ENCODE measurements at regions not wholly inside any gene's neighbourhood (a gene's known extent, or its start where the extent isn't known, plus 50 kb on each side); places are given as distances from the start of the nearest gene placed in this dataset.

DNA sequence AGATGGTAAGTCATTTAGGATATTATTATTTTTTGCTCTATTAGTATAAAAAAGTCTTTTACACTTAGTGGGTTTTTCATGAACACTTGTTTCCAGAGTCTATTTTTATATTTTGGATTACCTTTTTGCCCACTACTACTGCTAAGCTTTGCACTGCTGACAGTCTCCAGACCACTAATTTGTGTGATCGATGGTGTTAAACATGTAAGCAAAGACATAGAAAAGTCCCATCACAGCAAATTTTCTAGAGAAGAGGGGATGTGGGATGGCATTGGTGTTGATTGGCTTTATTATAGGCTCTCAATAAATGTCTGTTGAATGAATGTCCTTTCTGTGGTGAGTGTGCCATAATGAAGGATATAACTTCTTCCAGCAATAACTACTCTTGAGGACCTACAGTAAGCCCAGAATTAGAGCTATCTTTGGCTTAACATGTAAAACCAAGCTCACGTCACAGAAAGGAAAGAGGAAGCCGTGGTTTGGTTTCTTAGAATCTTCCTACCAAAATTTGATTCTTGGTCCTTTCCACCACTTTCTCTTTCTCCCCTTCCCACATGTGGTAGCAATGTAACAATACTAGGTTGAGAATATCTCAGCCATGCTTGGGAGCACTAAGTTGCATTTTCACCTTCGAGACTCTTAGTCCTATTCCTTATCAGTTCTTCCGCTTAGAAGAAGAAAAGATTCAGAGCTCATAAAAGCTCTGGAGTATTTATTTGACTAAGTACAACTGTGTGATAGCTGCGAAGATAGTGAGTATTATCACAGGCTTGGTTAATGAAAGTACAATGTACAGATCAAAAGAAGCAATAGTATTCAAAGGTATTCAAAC, 90.6 kb upstream of the UMPS start:
- Histone ChIP-seq H3K36me3 (replicated peaks in 1 of 2; ENCODE audit: control insufficient read depth in 1 of 2, insufficient read depth in 2 of 2, low read length in 2 of 2) (peaks cover 4% of the 10 kb centered on the region in 2 experiments; a peak in 2 of 5 replicates), H2AFZ (ENCODE audit: low read length) (no peak overlapping the region), H3K9me3 (ENCODE audit: low read length) (no peaks in the 10 kb centered on the region), H3K27ac (ENCODE audit: extremely low read length, insufficient read depth, low read length) (no peak overlapping the region), H3K9ac (ENCODE audit: insufficient read depth, low read depth, low read length) (no peak overlapping the region), H3K27me3 (ENCODE audit: control insufficient read depth in 1 of 2, insufficient read depth in 2 of 2, low read length in 2 of 2) (no peaks in the 10 kb centered on the region), H3K4me2 (ENCODE audit: low read depth, low read length) (no peak overlapping the region), H3K79me2 (ENCODE audit: insufficient read depth, low read length) (no peaks in the 10 kb centered on the region), H3K4me3 (replicated peaks in 1 of 3; ENCODE audit: insufficient read depth in 1 of 3, low read depth in 2 of 3, low read length in 3 of 3) (no peak overlapping the region), H3K4me1 (ENCODE audit: insufficient read depth, low read length) (peaks cover 38% of the 10 kb centered on the region), H4K20me1 (ENCODE audit: insufficient read depth, low read length) (no peaks in the 10 kb centered on the region)
- ATAC-seq (no peak), DNase-seq (ENCODE audit: low spot score) (no peak), FAIRE-seq (no peak)
- TF ChIP-seq ZFX (CRISPR knock-in tag; IDR thresholded peaks at IDR 0.05; ENCODE audit: low read depth) (no peak), ZBTB20 (CRISPR knock-in tag; IDR thresholded peaks at IDR 0.05; ENCODE audit: borderline replicate concordance, low read depth) (no peak), ZNF326 (CRISPR knock-in tag; IDR thresholded peaks at IDR 0.05; ENCODE audit: borderline replicate concordance) (no peak), KDM6A (CRISPR knock-in tag; IDR thresholded peaks at IDR 0.05; ENCODE audit: low read depth) (no peak), ZNF782 (CRISPR knock-in tag; IDR thresholded peaks at IDR 0.05; ENCODE audit: borderline replicate concordance) (no peak)
- 98% methylated on average over 6 of the region's 6 CpGs for WGBS (ENCODE audit: low lambda C conversion rate)
- CTCF ChIA-PET (ENCODE audit: low intra/inter-chr PET ratio, low total read pairs): no interaction called here
- in situ Hi-C loops (cut with HindIII; ENCODE audit: extremely low pct_ligation_motif_present, low pct_unique_long_range_greater_than_20kb) (no loop called here), intact Hi-C loops (cut with micrococcal nuclease; ENCODE audit: unreplicated experiment) (loop anchor here (5.0 kb wide), 1 partner anchor 52 kb away; no protein-coding TSS in a partner anchor)
- BruUV-seq (replicated peaks): no TSS peak
- POLR2A ChIA-PET: no interaction called here

DNA sequence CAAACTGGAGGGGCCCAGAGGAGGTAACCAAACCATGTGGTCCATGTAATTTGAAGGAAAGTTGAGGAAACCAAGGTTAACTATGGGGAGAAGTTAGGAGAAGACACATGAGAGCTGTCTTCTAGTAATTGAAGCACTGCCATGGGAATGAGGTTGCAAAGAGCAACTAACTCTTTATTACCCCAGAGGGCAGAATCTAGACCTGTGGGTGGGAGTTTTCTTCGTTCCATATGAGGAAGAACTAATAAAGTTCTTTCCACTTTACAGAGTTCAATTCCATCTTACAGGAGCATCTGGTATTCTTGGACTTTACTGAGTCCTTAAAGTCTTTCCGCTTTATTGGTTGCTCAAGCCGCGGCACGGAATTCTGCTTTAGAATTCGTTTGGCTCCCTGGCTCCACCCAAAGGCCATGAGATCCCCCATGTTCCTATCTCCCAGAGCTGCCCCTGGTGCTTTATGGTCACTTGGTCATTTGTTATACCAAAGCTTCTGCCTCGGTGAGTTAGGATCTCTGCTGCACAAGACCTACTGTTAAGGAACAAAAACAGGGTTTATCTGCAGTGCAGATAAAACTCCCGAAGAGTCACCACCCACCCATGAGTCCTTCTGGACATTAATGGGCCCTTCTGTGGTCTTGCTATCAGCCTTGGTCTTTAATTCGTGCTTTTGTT, 89.5 kb upstream of the UMPS start:
- no peaks in the 10 kb centered on the region for H3K27me3 ChIP-seq (ENCODE audit: control insufficient read depth in 1 of 2, insufficient read depth in 2 of 2, low read length in 2 of 2)
- DNase-seq (ENCODE audit: low spot score) (no peak), ATAC-seq (no peak), FAIRE-seq (no peak)
- no peaks in the 10 kb centered on the region for H3K79me2 ChIP-seq (ENCODE audit: insufficient read depth, low read length)
- peaks cover 4% of the 10 kb centered on the region in 2 experiments; a peak in 2 of 5 replicates for H3K36me3 ChIP-seq (replicated peaks in 1 of 2; ENCODE audit: control insufficient read depth in 1 of 2, insufficient read depth in 2 of 2, low read length in 2 of 2)
- TF ChIP-seq, protein P1, sequence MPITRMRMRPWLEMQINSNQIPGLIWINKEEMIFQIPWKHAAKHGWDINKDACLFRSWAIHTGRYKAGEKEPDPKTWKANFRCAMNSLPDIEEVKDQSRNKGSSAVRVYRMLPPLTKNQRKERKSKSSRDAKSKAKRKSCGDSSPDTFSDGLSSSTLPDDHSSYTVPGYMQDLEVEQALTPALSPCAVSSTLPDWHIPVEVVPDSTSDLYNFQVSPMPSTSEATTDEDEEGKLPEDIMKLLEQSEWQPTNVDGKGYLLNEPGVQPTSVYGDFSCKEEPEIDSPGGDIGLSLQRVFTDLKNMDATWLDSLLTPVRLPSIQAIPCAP (CRISPR knock-in tag; IDR thresholded peaks at IDR 0.05; ENCODE audit: low read depth): no peak
- H4K20me1 ChIP-seq (ENCODE audit: insufficient read depth, low read length): no peaks in the 10 kb centered on the region
- POLR2A ChIA-PET: no interaction called here
- peaks cover 29% of the 10 kb centered on the region for H3K4me1 ChIP-seq (ENCODE audit: insufficient read depth, low read length)
- intact Hi-C loops (cut with micrococcal nuclease; ENCODE audit: unreplicated experiment) (no loop called here), in situ Hi-C loops (cut with HindIII; ENCODE audit: extremely low pct_ligation_motif_present, low pct_unique_long_range_greater_than_20kb) (no loop called here)
- H3K4me3 ChIP-seq (replicated peaks in 1 of 3; ENCODE audit: insufficient read depth in 1 of 3, low read depth in 2 of 3, low read length in 3 of 3): no peak overlapping the region
- CTCF ChIA-PET (ENCODE audit: low intra/inter-chr PET ratio, low total read pairs): no interaction called here
- H3K9ac ChIP-seq (ENCODE audit: insufficient read depth, low read depth, low read length): no peak overlapping the region
- no peaks in the 10 kb centered on the region for H3K9me3 ChIP-seq (ENCODE audit: low read length)
- BruUV-seq (replicated peaks): no TSS peak
- no peak overlapping the region for H3K27ac ChIP-seq (ENCODE audit: extremely low read length, insufficient read depth, low read length)
- 96% methylated on average over 9 of the region's 9 CpGs for WGBS (ENCODE audit: low lambda C conversion rate)
- H2AFZ ChIP-seq (ENCODE audit: low read length): no peak overlapping the region
- H3K4me2 ChIP-seq (ENCODE audit: low read depth, low read length): no peak overlapping the region

All from HepG2 (cell line).